H1 (cell line): ENCODE measurements at regions not wholly inside any gene's neighbourhood (a gene's known extent, or its start where the extent isn't known, plus 50 kb on each side); places are given as distances from the start of the nearest gene placed in this dataset.

Experiments
- CTCF ChIA-PET: fragments of 300-600 bp; sonication (Branson Sonifier 250); formaldehyde crosslinking; loops from one replicate; lab custom pipeline; 2021; ENCODE audit not compliant: partially characterized antibody; lab: Charles Lee
- POLR2A ChIA-PET: fragments of 300-600 bp; sonication (Branson Sonifier 250); formaldehyde crosslinking; loops from one replicate; lab custom pipeline; 2021; ENCODE audit warnings: inconsistent platforms; ENCODE audit not compliant: partially characterized antibody; lab: Charles Lee
- DNase-seq, 2 experiments: peaks; one replicate each; pipeline versions ENCODE4 v3.0.0 to v3.0.0-alpha.2; 2010 to 2022; ENCODE audit warnings: low spot score in 2 of 2, low read depth in 1 of 2, mixed read lengths in 1 of 2
- FAIRE-seq: peaks from 2 replicates; lab custom pipeline; 2011; peaks lifted over from hg19 to GRCh38; lab: Jason Lieb, UNC
- H2AFZ ChIP-seq: 2 replicates; pipeline ENCODE4 v1.8.1; 2012; ENCODE audit warnings: low read length, inconsistent platforms
- H2AK5ac ChIP-seq: 2 replicates; pipeline ENCODE4 v1.6.1; 2013; ENCODE audit warnings: low read depth, low read length
- H2BK120ac ChIP-seq: replicated peaks from 2 replicates; pipeline ENCODE3; 2013; ENCODE audit warnings: low read depth, low read length, inconsistent platforms
- H2BK12ac ChIP-seq: 2 replicates; pipeline ENCODE4 v1.6.1; 2013; ENCODE audit warnings: low read depth, low read length
- H2BK15ac ChIP-seq: 2 replicates; pipeline ENCODE4 v1.6.1; 2013; ENCODE audit warnings: low read length
- H2BK20ac ChIP-seq: 2 replicates; pipeline ENCODE4 v1.6.1; 2013; ENCODE audit warnings: low read length
- H2BK5ac ChIP-seq: 2 replicates; pipeline ENCODE4 v1.6.1; 2013; ENCODE audit warnings: low read depth, low read length
- H3K14ac ChIP-seq: 2 replicates; pipeline ENCODE4 v1.6.1; 2013; ENCODE audit warnings: inconsistent platforms; ENCODE audit not compliant: insufficient read length
- H3K18ac ChIP-seq: 2 replicates; pipeline ENCODE4 v1.6.1; 2013; ENCODE audit warnings: low read length; ENCODE audit errors: extremely low read depth
- H3K23ac ChIP-seq: 2 replicates; pipeline ENCODE4 v1.6.1; 2013; ENCODE audit warnings: inconsistent platforms; ENCODE audit not compliant: insufficient read length
- H3K23me2 ChIP-seq: 2 replicates; pipeline ENCODE4 v1.6.1; 2013; ENCODE audit warnings: low read depth, low read length
- H3K27ac ChIP-seq: 2 replicates; pipeline ENCODE4 v1.6.1; 2011; ENCODE audit warnings: low read depth, low read length, inconsistent platforms
- H3K27me3 ChIP-seq, 4 experiments: replicated peaks in 1 of 4; 1 replicate in 1 of 4; 2 replicates in 3 of 4; pipeline versions ENCODE4 v1.6.1 to v1.8.1; 2011 to 2013; ENCODE audit warnings: low read length in 3 of 4, mild to moderate bottlenecking in 3 of 4, inconsistent platforms in 2 of 4, mixed read lengths in 2 of 4, moderate library complexity in 1 of 4; ENCODE audit not compliant: control insufficient read depth in 3 of 4, insufficient read depth in 3 of 4; ENCODE audit errors: extremely low read depth in 1 of 4
- H3K36me3 ChIP-seq, 4 experiments: 2 replicates each; pipeline versions ENCODE4 v1.6.1 to v1.8.1; 2011 to 2013; ENCODE audit warnings: mild to moderate bottlenecking in 4 of 4, low read length in 3 of 4, moderate library complexity in 2 of 4, control low read depth in 1 of 4, inconsistent platforms in 1 of 4; ENCODE audit not compliant: insufficient read depth in 4 of 4, control insufficient read depth in 2 of 4
- H3K4ac ChIP-seq: replicated peaks from 2 replicates; pipeline ENCODE3; 2013; ENCODE audit warnings: low read length, low read depth, mixed read lengths, inconsistent platforms; ENCODE audit not compliant: insufficient read length
- H3K4me1 ChIP-seq, 4 experiments: replicated peaks in 1 of 4; 1 replicate in 1 of 4; 2 replicates in 3 of 4; pipeline versions ENCODE4 v1.6.1 to v1.8.1; 2011 to 2013; ENCODE audit warnings: low read length in 3 of 4, inconsistent platforms in 2 of 4, mixed read lengths in 1 of 4; ENCODE audit not compliant: insufficient read depth in 4 of 4, control insufficient read depth in 3 of 4
- H3K4me2 ChIP-seq, 2 experiments: 2 replicates each; pipeline versions ENCODE4 v1.6.1 to v1.8.1; 2011 to 2013; ENCODE audit warnings: low read depth in 2 of 2, low read length in 2 of 2, control low read depth in 1 of 2, inconsistent platforms in 1 of 2, mild to moderate bottlenecking in 1 of 2; ENCODE audit not compliant: insufficient read depth in 1 of 2
- H3K4me3 ChIP-seq, 4 experiments: fragments of 200-600, 300-600 bp in 1 of 4; sonication (generic), shearing (Covaris generic), sonication (Bioruptor Twin) in 1 of 4; 2 replicates each; pipeline versions ENCODE4 v1.5.1 to v1.8.1; 2011 to 2016; ENCODE audit warnings: low read length in 4 of 4, low read depth in 3 of 4, control low read depth in 2 of 4, inconsistent platforms in 2 of 4, mild to moderate bottlenecking in 2 of 4, mixed read lengths in 1 of 4, moderate library complexity in 1 of 4; ENCODE audit not compliant: insufficient read depth in 2 of 4; ENCODE audit errors: extremely low read depth in 1 of 4
- H3K56ac ChIP-seq: replicated peaks from 2 replicates; pipeline ENCODE3; 2013; ENCODE audit warnings: low read depth, mild to moderate bottlenecking, mixed read lengths, low read length, inconsistent platforms; ENCODE audit not compliant: insufficient read length
- H3K79me1 ChIP-seq: 2 replicates; pipeline ENCODE4 v1.6.1; 2013; ENCODE audit warnings: low read depth, low read length, control low read depth
- H3K79me2 ChIP-seq, 2 experiments: 2 replicates each; pipeline versions ENCODE4 v1.6.1 to v1.8.1; 2012 to 2013; ENCODE audit warnings: low read length in 2 of 2, mild to moderate bottlenecking in 2 of 2, inconsistent platforms in 1 of 2; ENCODE audit not compliant: insufficient read depth in 2 of 2, control insufficient read depth in 1 of 2
- H3K9ac ChIP-seq, 4 experiments: replicated peaks in 1 of 4; 1 replicate in 1 of 4; 2 replicates in 3 of 4; pipeline versions ENCODE4 v1.6.1 to v1.8.1; 2011 to 2013; ENCODE audit warnings: low read depth in 3 of 4, low read length in 3 of 4, control low read depth in 2 of 4, mild to moderate bottlenecking in 2 of 4, moderate library complexity in 2 of 4, inconsistent platforms in 1 of 4; ENCODE audit errors: extremely low read depth in 1 of 4
- H3K9me3 ChIP-seq, 2 experiments: 2 replicates each; pipeline versions ENCODE4 v1.6.1 to v1.8.1; 2012 to 2013; ENCODE audit warnings: mild to moderate bottlenecking in 2 of 2, moderate library complexity in 2 of 2, control low read depth in 1 of 2, inconsistent platforms in 1 of 2, low read depth in 1 of 2, low read length in 1 of 2, mixed read lengths in 1 of 2; ENCODE audit not compliant: insufficient read depth in 2 of 2
- H4K20me1 ChIP-seq, 2 experiments: replicated peaks in 1 of 2; 2 replicates each; pipeline versions ENCODE3 to v1.8.1; 2011 to 2013; ENCODE audit warnings: inconsistent platforms in 2 of 2, low read length in 2 of 2, mild to moderate bottlenecking in 1 of 2; ENCODE audit not compliant: insufficient read depth in 2 of 2, control insufficient read depth in 1 of 2
- H4K5ac ChIP-seq: 2 replicates; pipeline ENCODE4 v1.6.1; 2013; ENCODE audit warnings: low read length, low read depth, mixed read lengths, inconsistent platforms; ENCODE audit not compliant: insufficient read length
- H4K8ac ChIP-seq: 2 replicates; pipeline ENCODE4 v1.8.0; 2013; ENCODE audit warnings: mild to moderate bottlenecking, moderate library complexity, low read length, inconsistent platforms; ENCODE audit not compliant: insufficient read depth; ENCODE audit errors: extremely low read depth
- H4K91ac ChIP-seq: replicated peaks from 2 replicates; pipeline ENCODE3; 2013; ENCODE audit warnings: low read length, mixed read lengths, inconsistent platforms; ENCODE audit not compliant: insufficient read length
- ATF2 ChIP-seq: IDR thresholded peaks from 2 replicates; pipeline ENCODE4 v1.6.1; 2012; ENCODE audit warnings: low read length, inconsistent platforms
- CHD1 ChIP-seq: IDR thresholded peaks from 2 replicates; pipeline ENCODE4 v1.6.1; 2012; ENCODE audit warnings: low read depth, low read length, improper control_type of control experiment
- CTBP2 ChIP-seq: IDR thresholded peaks from 2 replicates; pipeline ENCODE4 v1.7.0; 2011; ENCODE audit warnings: borderline replicate concordance, mild to moderate bottlenecking, moderate library complexity, mixed read lengths, low read length; ENCODE audit not compliant: insufficient read depth, insufficient read length
- GABPA ChIP-seq: IDR thresholded peaks from 2 replicates; pipeline ENCODE4 v1.6.1; 2011; ENCODE audit warnings: mild to moderate bottlenecking, low read length, moderate library complexity, borderline replicate concordance; ENCODE audit not compliant: insufficient read depth
- HDAC6 ChIP-seq: IDR thresholded peaks from one replicate; pipeline ENCODE4 v1.7.1; 2012; ENCODE audit warnings: low read depth, mild to moderate bottlenecking, inconsistent platforms, low read length, moderate library complexity
- SIN3A ChIP-seq, 2 experiments: IDR thresholded peaks in 1 of 2; conservative IDR thresholded peaks in 1 of 2; 2 replicates each; pipeline ENCODE4 v1.6.1; 2011 to 2012; ENCODE audit warnings: low read length in 2 of 2, improper control_type of control experiment in 1 of 2, low read depth in 1 of 2, mild to moderate bottlenecking in 1 of 2
- TAF1 ChIP-seq: IDR thresholded peaks from 2 replicates; pipeline ENCODE4 v1.6.1; 2011; ENCODE audit warnings: mild to moderate bottlenecking, low read depth, low read length
- TBP ChIP-seq: IDR thresholded peaks from 2 replicates; pipeline ENCODE4 v1.6.1; 2011; ENCODE audit warnings: low read depth, low read length, improper control_type of control experiment
- WGBS, 2 experiments: shearing (Covaris generic) in 1 of 2; methylation state at CpG; one replicate each; pipeline versions ENCODE4 v1.1.6 to v1.1.7; 2013 to 2015; ENCODE audit warnings: low lambda C conversion rate in 2 of 2, mixed read lengths in 2 of 2, inconsistent platforms in 1 of 2, low coverage in 1 of 2, missing lambda C conversion rate in 1 of 2; ENCODE audit not compliant: insufficient replicate concordance in 2 of 2, insufficient coverage in 1 of 2, insufficient read length in 1 of 2; ENCODE audit errors: extremely low coverage in 1 of 2, missing lambda C conversion rate in 1 of 2; 5-methylcytosine and 5-hydroxymethylcytosine counted together
- TF ChIP-seq, protein P1 (sequence below), 3 experiments: IDR thresholded peaks; 1 replicate in 2 of 3; 2 replicates in 1 of 3; pipeline versions ENCODE4 v1.5.1 to v1.6.1; 2011; ENCODE audit warnings: low read length in 3 of 3, mild to moderate bottlenecking in 3 of 3, inconsistent platforms in 2 of 3, low read depth in 1 of 3, moderate library complexity in 1 of 3; ENCODE audit not compliant: insufficient read depth in 1 of 3; ENCODE audit errors: control extremely low read depth in 1 of 3

GRCh38 chr10:90458571-90458970, 399.3 kb downstream of the HTR7 start:
- Histone ChIP-seq H3K23me2 (no peaks in the 10 kb centered on the region; the same call in 1 of the 2 replicates), H4K8ac (no peak overlapping the region), H2BK15ac (no peak overlapping the region), H2AK5ac (no peak overlapping the region), H2BK20ac (no peak overlapping the region), H3K36me3 (no peaks in the 10 kb centered on the region), H3K27ac (no peak overlapping the region), H3K18ac (no peak overlapping the region), H4K91ac (no peak overlapping the region), H2BK12ac (no peak overlapping the region), H3K79me1 (no peaks in the 10 kb centered on the region), H3K23ac (no peak overlapping the region), H2AFZ (no peak overlapping the region), H3K4ac (no peak overlapping the region), H3K79me2 (no peaks in the 10 kb centered on the region), H4K5ac (no peak overlapping the region), H4K20me1 (no peaks in the 10 kb centered on the region), H3K9ac (no peak overlapping the region), H2BK5ac (no peak overlapping the region), H3K4me3 (no peak overlapping the region), H3K4me1 (no peaks in the 10 kb centered on the region), H3K56ac (no peak overlapping the region), H3K4me2 (no peak overlapping the region), H3K27me3 (peaks cover 0 to 1% (median 0%) of the 10 kb centered on the region in 4 experiments; a peak in 1 of 7 replicates), H2BK120ac (no peak overlapping the region), H3K14ac (no peak overlapping the region), H3K9me3 (no peaks in the 10 kb centered on the region)
- DNase-seq (no peak), FAIRE-seq (no peak)
- ChIA-PET CTCF (interaction anchor here (1.1 kb wide), 1 partner anchor 9 kb away, joined by 3 read pairs; no protein-coding TSS in a partner anchor), POLR2A (no interaction called here)
- 86% methylated on average over 1 of the region's 1 CpG; no CpG with 5 or more reads in 1 of the 2 experiments for WGBS, 2 experiments
- TF ChIP-seq ATF2 (no peak), HDAC6 (no peak), GABPA (no peak), TAF1 (no peak), SIN3A (conservative IDR thresholded peaks at IDR 0.05 in 1 of 2, IDR thresholded peaks at IDR 0.05 in 1 of 2; ENCODE audit: low read depth in 1 of 2, low read length in 2 of 2) (no peak), CTBP2 (no peak), CHD1 (no peak), TBP (no peak)
- TF ChIP-seq, protein P1, sequence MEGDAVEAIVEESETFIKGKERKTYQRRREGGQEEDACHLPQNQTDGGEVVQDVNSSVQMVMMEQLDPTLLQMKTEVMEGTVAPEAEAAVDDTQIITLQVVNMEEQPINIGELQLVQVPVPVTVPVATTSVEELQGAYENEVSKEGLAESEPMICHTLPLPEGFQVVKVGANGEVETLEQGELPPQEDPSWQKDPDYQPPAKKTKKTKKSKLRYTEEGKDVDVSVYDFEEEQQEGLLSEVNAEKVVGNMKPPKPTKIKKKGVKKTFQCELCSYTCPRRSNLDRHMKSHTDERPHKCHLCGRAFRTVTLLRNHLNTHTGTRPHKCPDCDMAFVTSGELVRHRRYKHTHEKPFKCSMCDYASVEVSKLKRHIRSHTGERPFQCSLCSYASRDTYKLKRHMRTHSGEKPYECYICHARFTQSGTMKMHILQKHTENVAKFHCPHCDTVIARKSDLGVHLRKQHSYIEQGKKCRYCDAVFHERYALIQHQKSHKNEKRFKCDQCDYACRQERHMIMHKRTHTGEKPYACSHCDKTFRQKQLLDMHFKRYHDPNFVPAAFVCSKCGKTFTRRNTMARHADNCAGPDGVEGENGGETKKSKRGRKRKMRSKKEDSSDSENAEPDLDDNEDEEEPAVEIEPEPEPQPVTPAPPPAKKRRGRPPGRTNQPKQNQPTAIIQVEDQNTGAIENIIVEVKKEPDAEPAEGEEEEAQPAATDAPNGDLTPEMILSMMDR (IDR thresholded peaks at IDR 0.05; ENCODE audit: control extremely low read depth in 1 of 3, insufficient read depth in 1 of 3, low read depth in 1 of 3, low read length in 3 of 3): no peak
